Tibial artery (tissue), 4 donors: ENCODE measurements at regions not wholly inside any gene's neighbourhood (a gene's known extent, or its start where the extent isn't known, plus 50 kb on each side); places are given as distances from the start of the nearest gene placed in this dataset.

Experiments used
- DNase-seq, 2 donors: peaks; one replicate each; pipeline ENCODE4 v3.0.0-alpha.2; 2019
- H3K27ac ChIP-seq, 2 donors: fragments of 200-600 bp; sonication (generic) in 1 of 2; 1 replicate in 1 of 2; 2 replicates in 1 of 2; pipeline ENCODE4 v1.5.1; 2018 to 2019; ENCODE audit warnings: mild to moderate bottlenecking in 1 of 2
- H3K27me3 ChIP-seq, 2 donors: fragments of 200-600 bp; sonication (generic) in 1 of 2; one replicate each; pipeline versions ENCODE4 v1.5.1 to v1.6.0; 2016 to 2019
- H3K36me3 ChIP-seq, 3 donors: fragments of 200-600 bp; sonication (generic) in 2 of 3; one replicate each; pipeline ENCODE4 v1.5.1; 2016 to 2019; ENCODE audit warnings: mild to moderate bottlenecking in 2 of 3
- H3K4me1 ChIP-seq, 4 donors: fragments of 200-600 bp; sonication (generic) in 2 of 4; 1 replicate in 3 of 4; 2 replicates in 1 of 4; pipeline ENCODE4 v1.5.1; 2016 to 2019
- H3K4me3 ChIP-seq, 2 donors: fragments of 200-600 bp; sonication (generic) in 1 of 2; 1 replicate in 1 of 2; 2 replicates in 1 of 2; pipeline ENCODE4 v1.5.1; 2018 to 2019; ENCODE audit warnings: mild to moderate bottlenecking in 2 of 2
- H3K9me3 ChIP-seq, 3 donors: fragments of 200-600 bp; sonication (generic) in 1 of 3; one replicate each; pipeline ENCODE4 v1.5.1; 2016 to 2019
- CTCF ChIP-seq, 2 experiments: fragments of 200-600 bp in 1 of 2; fragments of 450-650 bp in 1 of 2; IDR thresholded peaks; one replicate each; pipeline ENCODE4 v1.5.1; 2017 to 2019; ENCODE audit warnings: antibody characterized with exemption in 2 of 2, mild to moderate bottlenecking in 1 of 2, moderate library complexity in 1 of 2
- intact Hi-C: fragments of 100-400 bp; cut with DNase I; formaldehyde crosslinking; loops from one replicate; pipeline ENCODE4 v1.15.0; 2023; ENCODE audit warnings: low total_unique reads

DNA sequence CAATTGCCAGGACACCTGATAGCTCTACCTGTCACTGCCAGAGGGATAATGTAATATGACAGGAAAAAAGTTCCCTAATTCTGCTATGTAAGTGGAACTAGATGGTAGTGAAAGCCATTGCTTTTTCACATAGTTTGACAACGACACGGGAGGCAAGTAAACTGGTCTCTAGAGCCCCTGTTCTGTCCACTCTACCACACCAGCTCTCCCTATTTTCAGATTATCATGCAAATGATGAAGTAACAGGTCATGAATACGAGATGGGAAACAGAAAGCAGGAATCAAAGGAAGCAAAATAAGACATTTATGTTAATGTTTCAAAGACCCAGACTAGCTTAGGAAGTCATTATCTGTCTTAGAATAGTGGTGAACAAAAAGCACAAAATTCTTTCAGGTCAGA is 56.2 kb downstream of the TAF11L14 start:
- H3K27me3 ChIP-seq = no peaks in the 10 kb centered on the region
- H3K27ac ChIP-seq = no peak overlapping the region
- no peak for TF ChIP-seq CTCF (IDR thresholded peaks at IDR 0.05)
- DNase-seq = no peak
- H3K9me3 ChIP-seq = no peaks in the 10 kb centered on the region
- no peaks in the 10 kb centered on the region for H3K36me3 ChIP-seq
- no peak overlapping the region for H3K4me3 ChIP-seq
- H3K4me1 ChIP-seq = no peaks in the 10 kb centered on the region
- intact Hi-C loops = no loop called here

GRCh38 chr5:17691762-17692161 is 57.5 kb downstream of the TAF11L14 start:
- no peaks in the 10 kb centered on the region for H3K36me3 ChIP-seq
- H3K4me1 ChIP-seq = no peaks in the 10 kb centered on the region
- TF ChIP-seq CTCF (IDR thresholded peaks at IDR 0.05) = no peak

GRCh38 chr5:17694371-17694770 is 60.1 kb downstream of the TAF11L14 start:
- Histone ChIP-seq H3K4me3 (no peak overlapping the region), H3K27ac (no peak overlapping the region), H3K9me3 (no peaks in the 10 kb centered on the region), H3K4me1 (no peaks in the 10 kb centered on the region), H3K36me3 (no peaks in the 10 kb centered on the region), H3K27me3 (no peaks in the 10 kb centered on the region)
- intact Hi-C loops = no loop called here
- no peak for TF ChIP-seq CTCF (IDR thresholded peaks at IDR 0.05)
- DNase-seq = no peak

More at GRCh38 chr5:17691762-17692161, 57.5 kb downstream of the TAF11L14 start:
- no peak for DNase-seq
- no peak overlapping the region for H3K4me3 ChIP-seq
- H3K9me3 ChIP-seq = no peaks in the 10 kb centered on the region
- intact Hi-C loops = no loop called here
- H3K27me3 ChIP-seq = no peaks in the 10 kb centered on the region
- no peak overlapping the region for H3K27ac ChIP-seq

DNA sequence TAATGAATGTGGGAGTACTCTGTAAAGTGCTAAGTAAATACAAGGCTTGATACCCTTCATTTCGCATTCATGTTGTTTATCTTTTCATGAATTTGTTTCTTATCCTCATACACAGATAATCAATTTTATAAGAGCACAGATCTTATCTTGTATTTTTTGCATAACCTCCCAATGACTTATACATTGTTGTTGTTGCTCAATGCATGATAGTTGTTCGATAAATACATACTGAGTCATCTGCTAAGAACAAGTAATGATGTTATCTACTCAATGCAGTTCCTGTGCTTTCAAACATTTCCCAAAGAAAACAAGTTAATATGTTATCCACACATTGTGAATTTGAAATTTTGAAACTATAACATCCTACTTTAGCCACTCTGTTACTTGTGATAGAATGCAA is 60.7 kb downstream of the TAF11L14 start:
- H3K27ac ChIP-seq = no peak overlapping the region
- H3K9me3 ChIP-seq = no peaks in the 10 kb centered on the region
- H3K4me1 ChIP-seq = no peaks in the 10 kb centered on the region
- DNase-seq = no peak
- H3K36me3 ChIP-seq = no peaks in the 10 kb centered on the region
- H3K27me3 ChIP-seq = no peaks in the 10 kb centered on the region
- intact Hi-C loops = no loop called here
- no peak for TF ChIP-seq CTCF (IDR thresholded peaks at IDR 0.05)
- no peak overlapping the region for H3K4me3 ChIP-seq

DNA sequence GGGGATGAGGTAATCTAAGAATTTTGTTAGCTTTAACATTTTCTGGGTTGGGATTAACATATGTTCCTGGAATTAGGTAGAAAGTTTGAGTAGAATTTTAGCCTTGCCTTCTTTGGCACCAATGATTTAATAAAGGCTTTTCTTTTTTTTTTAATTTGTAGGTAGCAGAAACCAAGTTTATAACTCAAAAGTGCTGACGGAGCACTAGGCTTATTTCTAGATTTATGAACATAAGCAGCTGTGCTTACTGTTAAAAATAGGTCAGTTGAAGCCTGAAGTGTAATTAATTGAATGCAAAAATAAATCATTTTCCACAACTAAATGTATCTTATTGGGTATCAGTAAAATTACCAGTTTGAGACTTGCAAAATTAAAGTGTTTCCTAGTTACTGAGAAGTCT is 62.4 kb downstream of the TAF11L14 start:
- Histone ChIP-seq H3K36me3 (no peaks in the 10 kb centered on the region), H3K4me1 (no peaks in the 10 kb centered on the region), H3K9me3 (no peaks in the 10 kb centered on the region), H3K27ac (no peak overlapping the region), H3K4me3 (no peak overlapping the region), H3K27me3 (no peaks in the 10 kb centered on the region)
- TF ChIP-seq CTCF (IDR thresholded peaks at IDR 0.05) = no peak
- no peak for DNase-seq
- intact Hi-C loops = no loop called here

- no peaks in the 10 kb centered on the region for H3K27me3 ChIP-seq
- H3K36me3 ChIP-seq = no peaks in the 10 kb centered on the region
- no peak overlapping the region for H3K27ac ChIP-seq
- H3K4me1 ChIP-seq = no peaks in the 10 kb centered on the region
- TF ChIP-seq CTCF (IDR thresholded peaks at IDR 0.05) = no peak
- H3K4me3 ChIP-seq = no peak overlapping the region
- intact Hi-C loops = no loop called here
- no peaks in the 10 kb centered on the region for H3K9me3 ChIP-seq
- DNase-seq = no peak
Observed at GRCh38 chr5:17697671-17698070, 63.4 kb downstream of the TAF11L14 start.
